H1 (cell line): ENCODE measurements at regions not wholly inside any gene's neighbourhood (a gene's known extent, or its start where the extent isn't known, plus 50 kb on each side); places are given as distances from the start of the nearest gene placed in this dataset.

Source experiments
- CTCF ChIA-PET: fragments of 300-600 bp; sonication (Branson Sonifier 250); formaldehyde crosslinking; loops from one replicate; lab custom pipeline; 2021; ENCODE audit not compliant: partially characterized antibody; lab: Charles Lee
- POLR2A ChIA-PET: fragments of 300-600 bp; sonication (Branson Sonifier 250); formaldehyde crosslinking; loops from one replicate; lab custom pipeline; 2021; ENCODE audit warnings: inconsistent platforms; ENCODE audit not compliant: partially characterized antibody; lab: Charles Lee
- DNase-seq, 2 experiments: peaks; one replicate each; pipeline versions ENCODE4 v3.0.0 to v3.0.0-alpha.2; 2010 to 2022; ENCODE audit warnings: low spot score in 2 of 2, low read depth in 1 of 2, mixed read lengths in 1 of 2
- FAIRE-seq: peaks from 2 replicates; lab custom pipeline; 2011; peaks lifted over from hg19 to GRCh38; lab: Jason Lieb, UNC
- H2AFZ ChIP-seq: 2 replicates; pipeline ENCODE4 v1.8.1; 2012; ENCODE audit warnings: low read length, inconsistent platforms
- H2AK5ac ChIP-seq: 2 replicates; pipeline ENCODE4 v1.6.1; 2013; ENCODE audit warnings: low read depth, low read length
- H2BK120ac ChIP-seq: replicated peaks from 2 replicates; pipeline ENCODE3; 2013; ENCODE audit warnings: low read depth, low read length, inconsistent platforms
- H2BK12ac ChIP-seq: 2 replicates; pipeline ENCODE4 v1.6.1; 2013; ENCODE audit warnings: low read depth, low read length
- H2BK15ac ChIP-seq: 2 replicates; pipeline ENCODE4 v1.6.1; 2013; ENCODE audit warnings: low read length
- H2BK20ac ChIP-seq: 2 replicates; pipeline ENCODE4 v1.6.1; 2013; ENCODE audit warnings: low read length
- H2BK5ac ChIP-seq: 2 replicates; pipeline ENCODE4 v1.6.1; 2013; ENCODE audit warnings: low read depth, low read length
- H3K14ac ChIP-seq: 2 replicates; pipeline ENCODE4 v1.6.1; 2013; ENCODE audit warnings: inconsistent platforms; ENCODE audit not compliant: insufficient read length
- H3K18ac ChIP-seq: 2 replicates; pipeline ENCODE4 v1.6.1; 2013; ENCODE audit warnings: low read length; ENCODE audit errors: extremely low read depth
- H3K23ac ChIP-seq: 2 replicates; pipeline ENCODE4 v1.6.1; 2013; ENCODE audit warnings: inconsistent platforms; ENCODE audit not compliant: insufficient read length
- H3K23me2 ChIP-seq: 2 replicates; pipeline ENCODE4 v1.6.1; 2013; ENCODE audit warnings: low read depth, low read length
- H3K27ac ChIP-seq: 2 replicates; pipeline ENCODE4 v1.6.1; 2011; ENCODE audit warnings: low read depth, low read length, inconsistent platforms
- H3K27me3 ChIP-seq, 4 experiments: replicated peaks in 1 of 4; 1 replicate in 1 of 4; 2 replicates in 3 of 4; pipeline versions ENCODE4 v1.6.1 to v1.8.1; 2011 to 2013; ENCODE audit warnings: low read length in 3 of 4, mild to moderate bottlenecking in 3 of 4, inconsistent platforms in 2 of 4, mixed read lengths in 2 of 4, moderate library complexity in 1 of 4; ENCODE audit not compliant: control insufficient read depth in 3 of 4, insufficient read depth in 3 of 4; ENCODE audit errors: extremely low read depth in 1 of 4
- H3K36me3 ChIP-seq, 4 experiments: 2 replicates each; pipeline versions ENCODE4 v1.6.1 to v1.8.1; 2011 to 2013; ENCODE audit warnings: mild to moderate bottlenecking in 4 of 4, low read length in 3 of 4, moderate library complexity in 2 of 4, control low read depth in 1 of 4, inconsistent platforms in 1 of 4; ENCODE audit not compliant: insufficient read depth in 4 of 4, control insufficient read depth in 2 of 4
- H3K4ac ChIP-seq: replicated peaks from 2 replicates; pipeline ENCODE3; 2013; ENCODE audit warnings: low read length, low read depth, mixed read lengths, inconsistent platforms; ENCODE audit not compliant: insufficient read length
- H3K4me1 ChIP-seq, 4 experiments: replicated peaks in 1 of 4; 1 replicate in 1 of 4; 2 replicates in 3 of 4; pipeline versions ENCODE4 v1.6.1 to v1.8.1; 2011 to 2013; ENCODE audit warnings: low read length in 3 of 4, inconsistent platforms in 2 of 4, mixed read lengths in 1 of 4; ENCODE audit not compliant: insufficient read depth in 4 of 4, control insufficient read depth in 3 of 4
- H3K4me2 ChIP-seq, 2 experiments: 2 replicates each; pipeline versions ENCODE4 v1.6.1 to v1.8.1; 2011 to 2013; ENCODE audit warnings: low read depth in 2 of 2, low read length in 2 of 2, control low read depth in 1 of 2, inconsistent platforms in 1 of 2, mild to moderate bottlenecking in 1 of 2; ENCODE audit not compliant: insufficient read depth in 1 of 2
- H3K4me3 ChIP-seq, 4 experiments: fragments of 200-600, 300-600 bp in 1 of 4; sonication (generic), shearing (Covaris generic), sonication (Bioruptor Twin) in 1 of 4; 2 replicates each; pipeline versions ENCODE4 v1.5.1 to v1.8.1; 2011 to 2016; ENCODE audit warnings: low read length in 4 of 4, low read depth in 3 of 4, control low read depth in 2 of 4, inconsistent platforms in 2 of 4, mild to moderate bottlenecking in 2 of 4, mixed read lengths in 1 of 4, moderate library complexity in 1 of 4; ENCODE audit not compliant: insufficient read depth in 2 of 4; ENCODE audit errors: extremely low read depth in 1 of 4
- H3K56ac ChIP-seq: replicated peaks from 2 replicates; pipeline ENCODE3; 2013; ENCODE audit warnings: low read depth, mild to moderate bottlenecking, mixed read lengths, low read length, inconsistent platforms; ENCODE audit not compliant: insufficient read length
- H3K79me1 ChIP-seq: 2 replicates; pipeline ENCODE4 v1.6.1; 2013; ENCODE audit warnings: low read depth, low read length, control low read depth
- H3K79me2 ChIP-seq, 2 experiments: 2 replicates each; pipeline versions ENCODE4 v1.6.1 to v1.8.1; 2012 to 2013; ENCODE audit warnings: low read length in 2 of 2, mild to moderate bottlenecking in 2 of 2, inconsistent platforms in 1 of 2; ENCODE audit not compliant: insufficient read depth in 2 of 2, control insufficient read depth in 1 of 2
- H3K9ac ChIP-seq, 4 experiments: replicated peaks in 1 of 4; 1 replicate in 1 of 4; 2 replicates in 3 of 4; pipeline versions ENCODE4 v1.6.1 to v1.8.1; 2011 to 2013; ENCODE audit warnings: low read depth in 3 of 4, low read length in 3 of 4, control low read depth in 2 of 4, mild to moderate bottlenecking in 2 of 4, moderate library complexity in 2 of 4, inconsistent platforms in 1 of 4; ENCODE audit errors: extremely low read depth in 1 of 4
- H3K9me3 ChIP-seq, 2 experiments: 2 replicates each; pipeline versions ENCODE4 v1.6.1 to v1.8.1; 2012 to 2013; ENCODE audit warnings: mild to moderate bottlenecking in 2 of 2, moderate library complexity in 2 of 2, control low read depth in 1 of 2, inconsistent platforms in 1 of 2, low read depth in 1 of 2, low read length in 1 of 2, mixed read lengths in 1 of 2; ENCODE audit not compliant: insufficient read depth in 2 of 2
- H4K20me1 ChIP-seq, 2 experiments: replicated peaks in 1 of 2; 2 replicates each; pipeline versions ENCODE3 to v1.8.1; 2011 to 2013; ENCODE audit warnings: inconsistent platforms in 2 of 2, low read length in 2 of 2, mild to moderate bottlenecking in 1 of 2; ENCODE audit not compliant: insufficient read depth in 2 of 2, control insufficient read depth in 1 of 2
- H4K5ac ChIP-seq: 2 replicates; pipeline ENCODE4 v1.6.1; 2013; ENCODE audit warnings: low read length, low read depth, mixed read lengths, inconsistent platforms; ENCODE audit not compliant: insufficient read length
- H4K8ac ChIP-seq: 2 replicates; pipeline ENCODE4 v1.8.0; 2013; ENCODE audit warnings: mild to moderate bottlenecking, moderate library complexity, low read length, inconsistent platforms; ENCODE audit not compliant: insufficient read depth; ENCODE audit errors: extremely low read depth
- H4K91ac ChIP-seq: replicated peaks from 2 replicates; pipeline ENCODE3; 2013; ENCODE audit warnings: low read length, mixed read lengths, inconsistent platforms; ENCODE audit not compliant: insufficient read length
- BACH1 ChIP-seq: IDR thresholded peaks from 2 replicates; pipeline ENCODE4 v1.6.1; 2012; ENCODE audit warnings: low read length, improper control_type of control experiment
- CBX8 ChIP-seq: fragments of 300-800, 300-1000 bp; sonication (generic); IDR thresholded peaks from 2 replicates; pipeline ENCODE4 v1.7.1; 2016; ENCODE audit warnings: low read depth, low read length, borderline replicate concordance
- EGR1 ChIP-seq: IDR thresholded peaks from 2 replicates; pipeline ENCODE4 v1.6.1; 2011; ENCODE audit warnings: low read depth, low read length, borderline replicate concordance
- JUN ChIP-seq: IDR thresholded peaks from 2 replicates; pipeline ENCODE4 v1.6.1; 2011; ENCODE audit warnings: low read depth, mild to moderate bottlenecking, improper control_type of control experiment, low read length
- JUND ChIP-seq: IDR thresholded peaks from 2 replicates; pipeline ENCODE4 v1.6.1; 2011; ENCODE audit warnings: mild to moderate bottlenecking, improper control_type of control experiment, low read length
- KDM4A ChIP-seq: IDR thresholded peaks from one replicate; pipeline ENCODE4 v1.7.1; 2012; ENCODE audit warnings: low read depth, mild to moderate bottlenecking, moderate library complexity, low read length, inconsistent platforms; ENCODE audit not compliant: severe bottlenecking
- KDM5A ChIP-seq: fragments of 200-600 bp; IDR thresholded peaks from 2 replicates; pipeline ENCODE4 v1.7.1; 2012; ENCODE audit warnings: mild to moderate bottlenecking, low read length, inconsistent platforms, mixed read lengths
- MAFK ChIP-seq: IDR thresholded peaks from 2 replicates; pipeline ENCODE4 v1.6.1; 2012; ENCODE audit warnings: low read depth, mild to moderate bottlenecking, improper control_type of control experiment, low read length
- NRF1 ChIP-seq: IDR thresholded peaks from 2 replicates; pipeline ENCODE4 v1.6.1; 2011; ENCODE audit warnings: mild to moderate bottlenecking, low read depth, low read length, improper control_type of control experiment
- POU5F1 ChIP-seq: IDR thresholded peaks from 2 replicates; pipeline ENCODE4 v1.6.1; 2011; ENCODE audit warnings: low read depth, mild to moderate bottlenecking, low read length, moderate library complexity
- RAD21 ChIP-seq, 2 experiments: IDR thresholded peaks in 1 of 2; conservative IDR thresholded peaks in 1 of 2; 2 replicates each; pipeline ENCODE4 v1.6.1; 2011; ENCODE audit warnings: low read depth in 2 of 2, low read length in 2 of 2, improper control_type of control experiment in 1 of 2, inconsistent platforms in 1 of 2, mild to moderate bottlenecking in 1 of 2, moderate library complexity in 1 of 2
- RXRA ChIP-seq: IDR thresholded peaks from 2 replicates; pipeline ENCODE4 v1.6.1; 2011; ENCODE audit warnings: low read depth, mild to moderate bottlenecking, low read length, moderate library complexity; ENCODE audit not compliant: insufficient read depth
- SIRT6 ChIP-seq: IDR thresholded peaks from one replicate; pipeline ENCODE4 v1.7.1; 2012; ENCODE audit warnings: low read length, inconsistent platforms
- SP1 ChIP-seq: IDR thresholded peaks from 2 replicates; pipeline ENCODE4 v1.6.1; 2011; ENCODE audit warnings: low read depth, low read length
- TCF12 ChIP-seq: IDR thresholded peaks from 2 replicates; pipeline ENCODE4 v1.6.1; 2011; ENCODE audit warnings: low read depth, mild to moderate bottlenecking, low read length
- WGBS, 2 experiments: shearing (Covaris generic) in 1 of 2; methylation state at CpG; one replicate each; pipeline versions ENCODE4 v1.1.6 to v1.1.7; 2013 to 2015; ENCODE audit warnings: low lambda C conversion rate in 2 of 2, mixed read lengths in 2 of 2, inconsistent platforms in 1 of 2, low coverage in 1 of 2, missing lambda C conversion rate in 1 of 2; ENCODE audit not compliant: insufficient replicate concordance in 2 of 2, insufficient coverage in 1 of 2, insufficient read length in 1 of 2; ENCODE audit errors: extremely low coverage in 1 of 2, missing lambda C conversion rate in 1 of 2; 5-methylcytosine and 5-hydroxymethylcytosine counted together
- TF ChIP-seq, protein P1 (sequence below): IDR thresholded peaks from 2 replicates; pipeline ENCODE4 v1.6.1; 2012; ENCODE audit warnings: inconsistent platforms

DNA sequence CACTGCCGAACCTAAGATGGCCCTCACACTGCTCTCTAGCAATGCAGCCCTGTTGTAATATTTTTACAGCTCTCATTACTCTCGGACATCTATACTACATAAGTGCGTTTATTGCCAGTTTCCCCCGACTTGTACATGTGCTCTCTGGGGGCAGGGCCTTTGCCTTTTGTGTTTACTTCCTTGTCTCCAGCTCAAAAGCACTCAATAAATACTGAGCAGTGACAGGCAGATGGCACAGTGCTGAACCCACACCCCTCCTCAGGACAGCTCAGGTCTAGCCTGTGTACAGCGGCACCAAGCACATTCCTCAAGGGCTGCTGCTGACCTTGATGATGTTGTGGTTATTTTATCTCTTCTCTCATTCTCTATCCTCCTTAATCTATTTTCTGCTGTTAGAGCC is 68.0 kb upstream of the ELMO1 start:
- Histone ChIP-seq H3K18ac (no peak overlapping the region), H3K4me3 (no peak overlapping the region), H3K56ac (no peak overlapping the region), H2BK12ac (no peak overlapping the region), H2AK5ac (no peak overlapping the region), H3K23me2 (no peaks in the 10 kb centered on the region), H3K14ac (no peak overlapping the region), H3K4me2 (no peak overlapping the region), H3K27me3 (no peaks in the 10 kb centered on the region), H3K27ac (no peak overlapping the region), H3K23ac (no peak overlapping the region), H4K5ac (no peak overlapping the region), H3K36me3 (no peaks in the 10 kb centered on the region), H3K4ac (no peak overlapping the region), H3K79me2 (no peaks in the 10 kb centered on the region), H3K79me1 (no peaks in the 10 kb centered on the region), H2BK20ac (no peak overlapping the region), H4K20me1 (no peaks in the 10 kb centered on the region), H2BK5ac (no peak overlapping the region), H2BK120ac (no peak overlapping the region), H4K8ac (no peak overlapping the region), H2BK15ac (no peak overlapping the region), H3K9me3 (no peaks in the 10 kb centered on the region), H4K91ac (no peak overlapping the region), H3K9ac (no peak overlapping the region), H2AFZ (no peak overlapping the region), H3K4me1 (no peaks in the 10 kb centered on the region)
- POLR2A ChIA-PET = no interaction called here
- WGBS, 2 experiments = 91% methylated on average over 5 of the region's 5 CpGs; no CpG with 5 or more reads in 1 of the 2 experiments
- DNase-seq (no peak), FAIRE-seq (no peak)
- CTCF ChIA-PET = interaction anchor here (0.7 to 2.5 kb wide), 6 partner anchors 8 to 282 kb away, joined by 3 to 9 read pairs (median 4); no protein-coding TSS in a partner anchor
- TF ChIP-seq POU5F1 = no peak
- TF ChIP-seq, protein P1, sequence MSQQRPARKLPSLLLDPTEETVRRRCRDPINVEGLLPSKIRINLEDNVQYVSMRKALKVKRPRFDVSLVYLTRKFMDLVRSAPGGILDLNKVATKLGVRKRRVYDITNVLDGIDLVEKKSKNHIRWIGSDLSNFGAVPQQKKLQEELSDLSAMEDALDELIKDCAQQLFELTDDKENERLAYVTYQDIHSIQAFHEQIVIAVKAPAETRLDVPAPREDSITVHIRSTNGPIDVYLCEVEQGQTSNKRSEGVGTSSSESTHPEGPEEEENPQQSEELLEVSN = no peak
- TF ChIP-seq SIRT6 = no peak
- no peak for TF ChIP-seq NRF1
- no peak for TF ChIP-seq RAD21 (IDR thresholded peaks at IDR 0.05 in 1 of 2, conservative IDR thresholded peaks at IDR 0.05 in 1 of 2; ENCODE audit: low read depth in 2 of 2, low read length in 2 of 2)
- TF ChIP-seq MAFK = no peak
- no peak for TF ChIP-seq SP1
- no peak for TF ChIP-seq JUND
- TF ChIP-seq CBX8 = no peak
- TF ChIP-seq EGR1 = no peak
- no peak for TF ChIP-seq JUN
- TF ChIP-seq KDM5A = no peak
- TF ChIP-seq BACH1 = no peak
- no peak for TF ChIP-seq KDM4A
- TF ChIP-seq TCF12 = no peak
- no peak for TF ChIP-seq RXRA
